Keratinocyte (primary cell): ENCODE measurements at regions not wholly inside any gene's neighbourhood (a gene's known extent, or its start where the extent isn't known, plus 50 kb on each side); places are given as distances from the start of the nearest gene placed in this dataset.

Source experiments
- DNase-seq: peaks from one replicate; pipeline ENCODE4 v3.0.0-alpha.2; 2011; ENCODE audit warnings: low read depth, missing footprints, low spot score
- FAIRE-seq: peaks from 2 replicates; lab custom pipeline; 2011; peaks lifted over from hg19 to GRCh38; lab: Jason Lieb, UNC
- H2AFZ ChIP-seq: 2 replicates; pipeline ENCODE4 v1.6.0; 2012; ENCODE audit warnings: low read length, control low read depth, inconsistent platforms; ENCODE audit not compliant: control insufficient read depth
- H3K27ac ChIP-seq: 2 replicates; pipeline ENCODE4 v1.5.1; 2011; ENCODE audit warnings: low read length; ENCODE audit not compliant: control insufficient read depth, insufficient read depth
- H3K27me3 ChIP-seq: 3 replicates; pipeline ENCODE4 v1.6.0; 2011; ENCODE audit warnings: low read length; ENCODE audit not compliant: control insufficient read depth, insufficient read depth; ENCODE audit errors: extremely low read depth
- H3K36me3 ChIP-seq, 2 experiments: 2 replicates in 1 of 2; 3 replicates in 1 of 2; pipeline ENCODE4 v1.5.1; 2011; ENCODE audit warnings: low read length in 2 of 2, mild to moderate bottlenecking in 1 of 2; ENCODE audit not compliant: control insufficient read depth in 2 of 2, insufficient read depth in 2 of 2; ENCODE audit errors: extremely low read depth in 1 of 2
- H3K4me1 ChIP-seq: 3 replicates; pipeline ENCODE4 v1.5.1; 2011; ENCODE audit warnings: low read length; ENCODE audit not compliant: control insufficient read depth, insufficient read depth; ENCODE audit errors: extremely low read depth
- H3K4me2 ChIP-seq: 3 replicates; pipeline ENCODE4 v1.6.0; 2011; ENCODE audit warnings: low read depth, low read length; ENCODE audit not compliant: control insufficient read depth, insufficient read depth; ENCODE audit errors: extremely low read depth
- H3K4me3 ChIP-seq, 3 experiments: fragments of 200-600 bp in 1 of 3; sonication (generic) in 1 of 3; 2 replicates in 2 of 3; 3 replicates in 1 of 3; pipeline ENCODE4 v1.5.1; 2011 to 2016; ENCODE audit warnings: low read length in 3 of 3, mild to moderate bottlenecking in 3 of 3, control low read depth in 2 of 3, inconsistent platforms in 1 of 3, low read depth in 1 of 3, mixed read lengths in 1 of 3, mixed run types in 1 of 3, moderate library complexity in 1 of 3; ENCODE audit not compliant: control insufficient read depth in 2 of 3, insufficient read depth in 2 of 3; ENCODE audit errors: extremely low read depth in 1 of 3
- H3K79me2 ChIP-seq: 2 replicates; pipeline ENCODE4 v1.6.0; 2012; ENCODE audit warnings: low read length; ENCODE audit not compliant: control insufficient read depth, insufficient read depth
- H3K9ac ChIP-seq: 3 replicates; pipeline ENCODE4 v1.6.0; 2011; ENCODE audit warnings: low read length; ENCODE audit not compliant: control insufficient read depth, insufficient read depth; ENCODE audit errors: extremely low read depth
- H3K9me1 ChIP-seq: 3 replicates; pipeline ENCODE4 v1.6.0; 2011; ENCODE audit warnings: low read length; ENCODE audit not compliant: control insufficient read depth, insufficient read depth; ENCODE audit errors: extremely low read depth
- H3K9me3 ChIP-seq: 2 replicates; pipeline ENCODE4 v1.5.1; 2012; ENCODE audit warnings: low read depth, low read length; ENCODE audit not compliant: control insufficient read depth
- H4K20me1 ChIP-seq: 3 replicates; pipeline ENCODE4 v1.6.0; 2011; ENCODE audit warnings: low read length; ENCODE audit not compliant: control insufficient read depth, insufficient read depth; ENCODE audit errors: extremely low read depth
- EZH2 ChIP-seq: IDR thresholded peaks from one replicate; pipeline ENCODE4 v1.6.1; 2012; ENCODE audit warnings: inconsistent platforms, mild to moderate bottlenecking, low read length, moderate library complexity
- dilution Hi-C: fragments of 300-500 bp; cut with MboI; formaldehyde crosslinking; loops from one replicate; pipeline ENCODE4 v1.7.0; 2020; ENCODE audit warnings: low sequenced_read_pairs; ENCODE audit not compliant: extremely low pct_ligation_motif_present
- TF ChIP-seq, protein P1 (sequence below), 3 experiments: IDR thresholded peaks in 1 of 3; conservative IDR thresholded peaks in 1 of 3; optimal IDR thresholded peaks in 1 of 3; 2 replicates in 2 of 3; 3 replicates in 1 of 3; pipeline versions ENCODE3 to v1.5.1; 2011; ENCODE audit warnings: low read length in 3 of 3, mild to moderate bottlenecking in 3 of 3, moderate library complexity in 2 of 3, control low read depth in 1 of 3, inconsistent platforms in 1 of 3; ENCODE audit not compliant: insufficient read depth in 2 of 3; ENCODE audit errors: extremely low read depth in 1 of 3

DNA sequence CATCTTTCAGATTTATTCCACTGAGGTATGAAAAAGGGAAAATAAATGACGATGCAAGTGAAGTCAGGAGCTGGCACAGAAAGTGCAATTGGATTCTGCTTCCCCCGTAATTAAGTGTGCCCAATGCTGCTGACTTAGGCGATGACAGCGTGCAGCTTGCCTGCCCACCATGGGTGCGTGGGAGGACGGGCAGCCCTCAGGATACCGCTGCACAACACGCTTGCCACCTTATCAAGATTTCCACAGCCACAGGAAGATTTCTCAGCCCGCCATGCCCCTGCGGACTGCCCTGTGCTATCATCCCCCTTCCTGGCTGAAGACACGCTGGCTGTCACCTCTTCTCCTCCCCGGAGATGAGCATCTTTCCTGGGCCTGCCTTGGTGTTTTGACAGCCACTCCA is 103.3 kb upstream of the BACH2 start:
- H3K4me3 ChIP-seq: no peak overlapping the region
- no peaks in the 10 kb centered on the region for H3K9me1 ChIP-seq
- H3K79me2 ChIP-seq: no peaks in the 10 kb centered on the region
- H3K9ac ChIP-seq: no peak overlapping the region
- no peak overlapping the region for H2AFZ ChIP-seq
- no peaks in the 10 kb centered on the region for H3K9me3 ChIP-seq
- no peak overlapping the region for H3K4me2 ChIP-seq
- FAIRE-seq: no peak
- H4K20me1 ChIP-seq: no peaks in the 10 kb centered on the region
- H3K4me1 ChIP-seq: peaks cover 7% of the 10 kb centered on the region
- dilution Hi-C loops: no loop called here
- H3K27ac ChIP-seq: no peak overlapping the region
- H3K36me3 ChIP-seq: no peaks in the 10 kb centered on the region
- DNase-seq: no peak
- no peak for TF ChIP-seq EZH2
- TF ChIP-seq, protein P1, sequence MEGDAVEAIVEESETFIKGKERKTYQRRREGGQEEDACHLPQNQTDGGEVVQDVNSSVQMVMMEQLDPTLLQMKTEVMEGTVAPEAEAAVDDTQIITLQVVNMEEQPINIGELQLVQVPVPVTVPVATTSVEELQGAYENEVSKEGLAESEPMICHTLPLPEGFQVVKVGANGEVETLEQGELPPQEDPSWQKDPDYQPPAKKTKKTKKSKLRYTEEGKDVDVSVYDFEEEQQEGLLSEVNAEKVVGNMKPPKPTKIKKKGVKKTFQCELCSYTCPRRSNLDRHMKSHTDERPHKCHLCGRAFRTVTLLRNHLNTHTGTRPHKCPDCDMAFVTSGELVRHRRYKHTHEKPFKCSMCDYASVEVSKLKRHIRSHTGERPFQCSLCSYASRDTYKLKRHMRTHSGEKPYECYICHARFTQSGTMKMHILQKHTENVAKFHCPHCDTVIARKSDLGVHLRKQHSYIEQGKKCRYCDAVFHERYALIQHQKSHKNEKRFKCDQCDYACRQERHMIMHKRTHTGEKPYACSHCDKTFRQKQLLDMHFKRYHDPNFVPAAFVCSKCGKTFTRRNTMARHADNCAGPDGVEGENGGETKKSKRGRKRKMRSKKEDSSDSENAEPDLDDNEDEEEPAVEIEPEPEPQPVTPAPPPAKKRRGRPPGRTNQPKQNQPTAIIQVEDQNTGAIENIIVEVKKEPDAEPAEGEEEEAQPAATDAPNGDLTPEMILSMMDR (optimal IDR thresholded peaks at IDR 0.05 in 1 of 3, IDR thresholded peaks at IDR 0.05 in 1 of 3, conservative IDR thresholded peaks at IDR 0.05 in 1 of 3; ENCODE audit: extremely low read depth in 1 of 3, insufficient read depth in 2 of 3, low read length in 3 of 3): no peak
- no peaks in the 10 kb centered on the region for H3K27me3 ChIP-seq

DNA sequence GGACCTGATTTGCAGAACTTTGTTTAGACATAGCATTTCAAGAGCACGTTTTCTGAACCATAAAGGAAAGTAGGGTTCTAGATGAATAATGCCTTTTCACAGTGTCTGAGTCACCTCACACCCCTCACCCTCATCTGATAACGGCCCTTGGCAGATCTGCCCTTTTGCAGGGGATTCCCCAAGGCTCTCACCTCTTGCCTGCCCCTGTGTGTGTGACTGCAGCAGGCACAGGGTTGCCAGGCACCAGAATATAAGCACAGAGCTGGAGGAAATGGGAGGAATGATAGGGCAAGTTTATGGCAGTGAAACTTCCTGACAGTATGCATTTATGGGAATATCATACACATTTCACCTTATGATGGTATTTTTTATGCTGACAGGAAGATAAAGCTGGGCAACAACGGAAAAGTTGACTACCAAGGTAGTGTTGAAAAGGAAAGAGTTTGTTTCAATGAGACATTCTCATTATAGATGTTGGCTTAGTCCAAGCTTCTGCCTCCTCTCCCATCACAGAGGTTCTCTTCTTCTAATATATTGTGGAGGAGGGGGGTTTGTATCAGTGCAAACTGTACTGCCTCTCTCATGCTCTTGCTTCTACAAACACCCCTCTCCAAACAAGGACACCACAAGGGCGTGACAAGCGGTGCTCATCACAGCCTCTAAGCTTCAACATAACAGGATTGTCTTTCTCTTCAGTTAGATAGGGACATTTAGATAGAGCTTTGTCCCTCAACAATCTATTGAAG is 101.5 kb upstream of the BACH2 start:
- Histone ChIP-seq H3K9ac (no peak overlapping the region), H3K27ac (no peak overlapping the region), H3K9me1 (no peaks in the 10 kb centered on the region), H3K4me3 (no peak overlapping the region), H4K20me1 (no peaks in the 10 kb centered on the region), H3K9me3 (no peaks in the 10 kb centered on the region), H3K4me1 (peaks cover 5% of the 10 kb centered on the region), H3K4me2 (no peak overlapping the region), H3K79me2 (no peaks in the 10 kb centered on the region), H3K36me3 (no peaks in the 10 kb centered on the region), H3K27me3 (no peaks in the 10 kb centered on the region), H2AFZ (no peak overlapping the region)
- DNase-seq (no peak), FAIRE-seq (no peak)
- TF ChIP-seq EZH2: no peak
- TF ChIP-seq, protein P1 (optimal IDR thresholded peaks at IDR 0.05 in 1 of 3, IDR thresholded peaks at IDR 0.05 in 1 of 3, conservative IDR thresholded peaks at IDR 0.05 in 1 of 3; ENCODE audit: extremely low read depth in 1 of 3, insufficient read depth in 2 of 3, low read length in 3 of 3): no peak
- dilution Hi-C loops: no loop called here
